NCI-H524 treated with DMSO at 0.1 percent for 48 hours (cell line): ENCODE measurements at regions not wholly inside any gene's neighbourhood (a gene's known extent, or its start where the extent isn't known, plus 50 kb on each side); places are given as distances from the start of the nearest gene placed in this dataset.
"Not testable (repeated sequence)": the region's sequence is repeated elsewhere in the genome, so short reads cannot be mapped to it uniquely, and the experiment has no call there.

Source experiments
- DNase-seq: peaks from one replicate; lab custom pipeline; 2025; lab: John Stamatoyannopoulos, UW

GRCh38 chr5:43818394-43818793 lies 215.4 kb downstream of the NNT start:
- not testable (repeated sequence) for DNase-seq

- no peak for DNase-seq
Measured at GRCh38 chr5:43815497-43815896, 212.5 kb downstream of the NNT start.

- no peak for DNase-seq
Measured at GRCh38 chr5:43804723-43805122, 201.7 kb downstream of the NNT start.

GRCh38 chr5:43804041-43804440 lies 201.1 kb downstream of the NNT start:
- no peak for DNase-seq

GRCh38 chr5:43802651-43803050 lies 199.7 kb downstream of the NNT start:
- DNase-seq: no peak

GRCh38 chr5:43802119-43802518 lies 199.1 kb downstream of the NNT start:
- DNase-seq: no peak

- no peak for DNase-seq
Measured at GRCh38 chr5:43798740-43799139, 195.8 kb downstream of the NNT start.

- not testable (repeated sequence) for DNase-seq
Measured at GRCh38 chr5:43791880-43792279, 188.9 kb downstream of the NNT start.

- no peak for DNase-seq
Measured at GRCh38 chr5:43785198-43785597, 182.2 kb downstream of the NNT start.

- no peak for DNase-seq
Measured at GRCh38 chr5:43780586-43780985, 177.6 kb downstream of the NNT start.

GRCh38 chr5:43774881-43775399 lies 172.0 kb downstream of the NNT start:
- DNase-seq: no peak

GRCh38 chr5:43773478-43773844 lies 170.5 kb downstream of the NNT start:
- no peak for DNase-seq

GRCh38 chr5:43772764-43773477 lies 169.9 kb downstream of the NNT start:
- DNase-seq: no peak

GRCh38 chr5:43772458-43772763 lies 169.4 kb downstream of the NNT start:
- DNase-seq: no peak

- no peak for DNase-seq
Measured at GRCh38 chr5:43771611-43772031, 168.6 kb downstream of the NNT start.

GRCh38 chr5:43769571-43770355 lies 166.8 kb downstream of the NNT start:
- no peak for DNase-seq
